Neural cell (in vitro differentiated cells): ENCODE measurements at regions not wholly inside any gene's neighbourhood (a gene's known extent, or its start where the extent isn't known, plus 50 kb on each side); places are given as distances from the start of the nearest gene placed in this dataset.

Source experiments
- H2AFZ ChIP-seq: fragments of 200-600, 300-800 bp; sonication (generic), shearing (Covaris generic); 2 replicates; pipeline ENCODE4 v1.6.0; 2014; ENCODE audit warnings: low read depth, mild to moderate bottlenecking, antibody characterized with exemption, low read length, moderate library complexity
- H3F3A ChIP-seq: fragments of 200-600 bp; shearing (Covaris generic); 2 replicates; pipeline ENCODE4 v1.6.1; 2016; ENCODE audit warnings: mild to moderate bottlenecking, moderate library complexity, mixed read lengths, antibody characterized with exemption, low read length; ENCODE audit not compliant: insufficient read depth, poor library complexity, severe bottlenecking
- H3K27ac ChIP-seq: fragments of 200-600, 300-800 bp; sonication (generic), shearing (Covaris generic); 2 replicates; pipeline ENCODE4 v1.5.1; 2014; ENCODE audit warnings: mild to moderate bottlenecking, low read length, moderate library complexity
- H3K27me3 ChIP-seq: fragments of 300-800, 200-600 bp; sonication (generic), shearing (Covaris generic); 2 replicates; pipeline ENCODE4 v1.6.0; 2014; ENCODE audit warnings: mild to moderate bottlenecking, low read depth, low read length, moderate library complexity; ENCODE audit not compliant: insufficient read depth
- H3K36me3 ChIP-seq: fragments of 300-800, 200-600 bp; sonication (generic), shearing (Covaris generic); 2 replicates; pipeline ENCODE4 v1.5.1; 2014; ENCODE audit warnings: mild to moderate bottlenecking, antibody characterized with exemption, low read length, moderate library complexity; ENCODE audit not compliant: insufficient read depth
- H3K4me2 ChIP-seq: fragments of 300-800, 200-600 bp; sonication (generic), shearing (Covaris generic); 2 replicates; pipeline ENCODE4 v1.6.0; 2014; ENCODE audit warnings: mild to moderate bottlenecking, low read length
- H3K4me3 ChIP-seq: fragments of 300-800, 200-600 bp; sonication (generic), shearing (Covaris generic); 2 replicates; pipeline ENCODE4 v1.5.1; 2014; ENCODE audit warnings: mild to moderate bottlenecking, low read length, moderate library complexity
- H3K79me2 ChIP-seq: fragments of 200-600 bp; shearing (Covaris generic); replicated peaks from 2 replicates; pipeline ENCODE4 v1.6.0; 2014; ENCODE audit warnings: mild to moderate bottlenecking, low read length, moderate library complexity; ENCODE audit not compliant: insufficient read depth
- H3K9ac ChIP-seq: fragments of 300-800, 200-600 bp; sonication (generic), shearing (Covaris generic); 2 replicates; pipeline ENCODE4 v1.6.1; 2016; ENCODE audit warnings: mild to moderate bottlenecking, low read length, mixed read lengths
- H3K9me2 ChIP-seq: fragments of 200-600 bp; shearing (Covaris generic); 2 replicates; pipeline ENCODE4 v1.6.1; 2016; ENCODE audit warnings: mild to moderate bottlenecking, low read length, mixed read lengths; ENCODE audit not compliant: insufficient read depth
- H3K9me3 ChIP-seq: fragments of 200-600, 300-800 bp; sonication (generic), shearing (Covaris generic); 2 replicates; pipeline ENCODE4 v1.6.1; 2016; ENCODE audit warnings: mild to moderate bottlenecking, mixed run types, low read length, moderate library complexity, mixed read lengths
- H4K20me1 ChIP-seq: fragments of 200-600 bp; shearing (Covaris generic); 2 replicates; pipeline ENCODE4 v1.6.1; 2016; ENCODE audit warnings: mild to moderate bottlenecking, mixed run types; ENCODE audit not compliant: insufficient read depth
- CTCF ChIP-seq: fragments of 450-650 bp; IDR thresholded peaks from 2 replicates; pipeline ENCODE4 v1.5.1; 2014; ENCODE audit warnings: antibody characterized with exemption, mild to moderate bottlenecking, moderate library complexity; ENCODE audit not compliant: poor library complexity, severe bottlenecking
- EP300 ChIP-seq: fragments of 450-650 bp; conservative IDR thresholded peaks from 2 replicates; pipeline ENCODE4 v1.6.1; 2014; ENCODE audit warnings: antibody characterized with exemption, mild to moderate bottlenecking, moderate library complexity; ENCODE audit not compliant: poor library complexity, severe bottlenecking
- EZH2 ChIP-seq: fragments of 200-600, 300-800 bp; shearing (Covaris generic), sonication (generic); IDR thresholded peaks from 2 replicates; pipeline ENCODE4 v1.6.1; 2014; ENCODE audit warnings: antibody characterized with exemption, low read length, borderline replicate concordance, mild to moderate bottlenecking; ENCODE audit not compliant: insufficient read depth, poor library complexity, severe bottlenecking
- MXI1 ChIP-seq: fragments of 450-650 bp; conservative IDR thresholded peaks from 2 replicates; pipeline ENCODE4 v1.6.1; 2014; ENCODE audit warnings: antibody characterized with exemption, mild to moderate bottlenecking; ENCODE audit not compliant: poor library complexity, severe bottlenecking
- POLR2AphosphoS5 ChIP-seq: IDR thresholded peaks from 2 replicates; pipeline ENCODE4 v1.6.1; 2012
- RAD21 ChIP-seq: fragments of 450-650 bp; conservative IDR thresholded peaks from 2 replicates; pipeline ENCODE4 v1.6.1; 2014; ENCODE audit warnings: antibody characterized with exemption, mild to moderate bottlenecking, moderate library complexity
- REST ChIP-seq: IDR thresholded peaks from 2 replicates; pipeline ENCODE4 v1.6.1; 2012; ENCODE audit warnings: borderline replicate concordance
- SMC3 ChIP-seq: fragments of 450-650 bp; conservative IDR thresholded peaks from 2 replicates; pipeline ENCODE4 v1.6.1; 2014; ENCODE audit warnings: antibody characterized with exemption, mild to moderate bottlenecking, moderate library complexity; ENCODE audit not compliant: poor library complexity
- TAF1 ChIP-seq: IDR thresholded peaks from 2 replicates; pipeline ENCODE4 v1.6.1; 2012; ENCODE audit warnings: low read depth

GRCh38 chr10:27392606-27393005 is 111.5 kb upstream of the RAB18 start:
- Histone ChIP-seq H3K27me3 (no peaks in the 10 kb centered on the region), H3K79me2 (no peaks in the 10 kb centered on the region), H3K36me3 (no peaks in the 10 kb centered on the region), H3K9me2 (no peaks in the 10 kb centered on the region), H3K4me3 (no peak overlapping the region), H3K4me2 (no peak overlapping the region), H4K20me1 (no peaks in the 10 kb centered on the region), H3K27ac (no peak overlapping the region), H2AFZ (no peak overlapping the region), H3K9me3 (no peaks in the 10 kb centered on the region), H3K9ac (no peak overlapping the region), H3F3A (no peaks in the 10 kb centered on the region)
- TF ChIP-seq RAD21: no peak
- TF ChIP-seq CTCF: no peak
- TF ChIP-seq SMC3: no peak
- no peak for TF ChIP-seq TAF1
- no peak for TF ChIP-seq EP300
- TF ChIP-seq MXI1: no peak
- TF ChIP-seq EZH2: no peak
- TF ChIP-seq REST: no peak
- no peak for TF ChIP-seq POLR2AphosphoS5

GRCh38 chr10:27391916-27392315 is 112.2 kb upstream of the RAB18 start:
- Histone ChIP-seq H3K9me3 (no peaks in the 10 kb centered on the region), H3K9ac (no peak overlapping the region), H3K27ac (no peak overlapping the region), H3F3A (no peaks in the 10 kb centered on the region), H3K4me3 (no peak overlapping the region), H3K4me2 (no peak overlapping the region), H2AFZ (no peak overlapping the region), H4K20me1 (no peaks in the 10 kb centered on the region), H3K36me3 (no peaks in the 10 kb centered on the region), H3K79me2 (no peaks in the 10 kb centered on the region), H3K27me3 (no peaks in the 10 kb centered on the region), H3K9me2 (no peaks in the 10 kb centered on the region)
- TF ChIP-seq EP300: no peak
- no peak for TF ChIP-seq CTCF
- no peak for TF ChIP-seq RAD21
- TF ChIP-seq MXI1: no peak
- no peak for TF ChIP-seq REST
